Skeletal muscle cell (primary cell): ENCODE measurements at regions not wholly inside any gene's neighbourhood (a gene's known extent, or its start where the extent isn't known, plus 50 kb on each side); places are given as distances from the start of the nearest gene placed in this dataset.

ENCODE experiments used
- DNase-seq: peaks from one replicate; pipeline ENCODE4 v3.0.0-alpha.2; 2010; ENCODE audit warnings: low read depth
- H3K4me3 ChIP-seq: 2 replicates; pipeline ENCODE4 v1.5.1; 2011; ENCODE audit warnings: low read depth, mild to moderate bottlenecking, control low read depth, low read length, moderate library complexity

GRCh38 chr14:100638211-100638855 lies 51.1 kb upstream of the BEGAIN start:
- no peak for DNase-seq
- H3K4me3 ChIP-seq: no peak overlapping the region

- DNase-seq: no peak
- H3K4me3 ChIP-seq: no peak overlapping the region
Observed at GRCh38 chr14:100639280-100639679, 52.1 kb upstream of the BEGAIN start.

GRCh38 chr14:100640471-100641273 lies 53.5 kb upstream of the BEGAIN start:
- DNase-seq: peak; percentile 41
- H3K4me3 ChIP-seq: no peak overlapping the region

GRCh38 chr14:100641274-100641860 lies 54.1 kb upstream of the BEGAIN start:
- H3K4me3 ChIP-seq: no peak overlapping the region
- DNase-seq: no peak

GRCh38 chr14:100643426-100643825 lies 56.2 kb upstream of the BEGAIN start:
- H3K4me3 ChIP-seq: no peak overlapping the region
- DNase-seq: no peak

GRCh38 chr14:100644383-100644782 lies 57.2 kb upstream of the BEGAIN start:
- no peak overlapping the region for H3K4me3 ChIP-seq
- DNase-seq: no peak

GRCh38 chr14:100644784-100645183 lies 57.6 kb upstream of the BEGAIN start:
- DNase-seq: no peak
- no peak overlapping the region for H3K4me3 ChIP-seq

- no peak overlapping the region for H3K4me3 ChIP-seq
- DNase-seq: peak; percentile 49
Observed at GRCh38 chr14:100645196-100645981, 58.2 kb upstream of the BEGAIN start.

GRCh38 chr14:100645982-100646314 lies 58.7 kb upstream of the BEGAIN start:
- H3K4me3 ChIP-seq: no peak overlapping the region
- no peak for DNase-seq

- DNase-seq: no peak
- H3K4me3 ChIP-seq: no peak overlapping the region
Observed at GRCh38 chr14:100648474-100649172, 61.4 kb upstream of the BEGAIN start.

- DNase-seq: no peak
- no peak overlapping the region for H3K4me3 ChIP-seq
Observed at GRCh38 chr14:100649173-100649519, 61.9 kb upstream of the BEGAIN start.

GRCh38 chr14:100651999-100652508 lies 64.8 kb upstream of the BEGAIN start:
- no peak overlapping the region for H3K4me3 ChIP-seq
- DNase-seq: no peak

GRCh38 chr14:100652744-100653143 lies 65.5 kb upstream of the BEGAIN start:
- no peak overlapping the region for H3K4me3 ChIP-seq
- DNase-seq: no peak

- no peak for DNase-seq
- H3K4me3 ChIP-seq: no peak overlapping the region
Observed at GRCh38 chr14:100653409-100653808, 66.2 kb upstream of the BEGAIN start.

- DNase-seq: no peak
- H3K4me3 ChIP-seq: no peak overlapping the region
Observed at GRCh38 chr14:100654025-100654813, 67.0 kb upstream of the BEGAIN start.

- DNase-seq: no peak
- H3K4me3 ChIP-seq: no peak overlapping the region
Observed at GRCh38 chr14:100654814-100655740, 67.9 kb upstream of the BEGAIN start.

- H3K4me3 ChIP-seq: no peak overlapping the region
- no peak for DNase-seq
Observed at GRCh38 chr14:100655741-100656085, 68.5 kb upstream of the BEGAIN start.

GRCh38 chr14:100656996-100657395 lies 69.7 kb upstream of the DLK1 start:
- no peak overlapping the region for H3K4me3 ChIP-seq
- DNase-seq: no peak
